ENCODE measurements at regions not wholly inside any gene's neighbourhood (a gene's known extent, or its start where the extent isn't known, plus 50 kb on each side); places are given as distances from the start of the nearest gene placed in this dataset.

GRCh38 chr18:40325988-40326387, 1629.0 kb upstream of the PIK3C3 start:
- WGBS, result 84% methylated on average over 1 of the region's 1 CpG
- Histone ChIP-seq H3K27me3 (ENCODE audit: control insufficient read depth in 4 of 4, insufficient read depth in 4 of 4, low read length in 3 of 4) (no peaks in the 10 kb centered on the region), H3K36me3 (ENCODE audit: control insufficient read depth in 4 of 4, insufficient read depth in 3 of 4, low read depth in 1 of 4, low read length in 3 of 4) (no peaks in the 10 kb centered on the region), H3K9me3 (ENCODE audit: control insufficient read depth in 4 of 4, low read length in 3 of 4) (no peaks in the 10 kb centered on the region), H3K27ac (ENCODE audit: low read depth in 1 of 2, low read length in 2 of 2) (no peak overlapping the region), H3K9ac (ENCODE audit: low read depth in 1 of 2, low read length in 2 of 2) (no peak overlapping the region), H3K4me3 (ENCODE audit: low read depth in 1 of 3, low read length in 3 of 3) (no peak overlapping the region), H3K4me1 (ENCODE audit: control insufficient read depth in 4 of 4, insufficient read depth in 4 of 4, low read length in 3 of 4) (no peaks in the 10 kb centered on the region)
- DNase-seq (ENCODE audit: low spot score), result no peak
- TF ChIP-seq YY1 (IDR thresholded peaks at IDR 0.05), result no peak
- TF ChIP-seq GABPA (IDR thresholded peaks at IDR 0.05 in 1 of 2, conservative IDR thresholded peaks at IDR 0.05 in 1 of 2), result no peak
- no peak for TF ChIP-seq CTCF (IDR thresholded peaks at IDR 0.05; ENCODE audit: low read depth, low read length, missing input control)
- TF ChIP-seq, protein P1, sequence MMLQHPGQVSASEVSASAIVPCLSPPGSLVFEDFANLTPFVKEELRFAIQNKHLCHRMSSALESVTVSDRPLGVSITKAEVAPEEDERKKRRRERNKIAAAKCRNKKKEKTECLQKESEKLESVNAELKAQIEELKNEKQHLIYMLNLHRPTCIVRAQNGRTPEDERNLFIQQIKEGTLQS (IDR thresholded peaks at IDR 0.05), result no peak
- TF ChIP-seq JUND (IDR thresholded peaks at IDR 0.05), result no peak
- no peak for TF ChIP-seq SP1 (IDR thresholded peaks at IDR 0.05)

DNA sequence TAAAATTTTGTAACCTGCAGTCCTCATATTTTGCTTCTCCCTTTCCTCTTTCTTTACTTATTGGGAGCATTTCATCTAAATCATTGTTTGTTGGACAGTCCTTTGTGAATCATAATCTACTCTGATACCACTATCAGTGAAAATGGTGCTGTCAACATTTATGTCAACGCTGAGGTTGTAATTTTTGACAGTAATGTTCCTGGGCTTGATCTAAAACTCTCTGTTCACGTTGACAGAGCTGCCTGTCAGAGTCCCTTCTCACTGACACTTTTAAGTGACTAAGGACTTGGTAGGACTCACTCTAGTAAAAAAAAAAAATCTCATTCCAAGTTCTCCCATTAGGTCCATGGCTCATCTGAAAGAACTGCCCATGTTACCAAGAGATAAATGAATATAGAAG, 1640.8 kb upstream of the PIK3C3 start:
- H3K9me3 ChIP-seq (ENCODE audit: control insufficient read depth in 4 of 4, low read length in 3 of 4), result no peaks in the 10 kb centered on the region
- WGBS, result 33% methylated on average over 2 of the region's 2 CpGs
- H3K27ac ChIP-seq (ENCODE audit: low read depth in 1 of 2, low read length in 2 of 2), result no peak overlapping the region
- H3K36me3 ChIP-seq (ENCODE audit: control insufficient read depth in 4 of 4, insufficient read depth in 3 of 4, low read depth in 1 of 4, low read length in 3 of 4), result no peaks in the 10 kb centered on the region
- no peaks in the 10 kb centered on the region for H3K4me1 ChIP-seq (ENCODE audit: control insufficient read depth in 4 of 4, insufficient read depth in 4 of 4, low read length in 3 of 4)
- TF ChIP-seq FOXA2 (IDR thresholded peaks at IDR 0.05) (no peak), HNF4A (conservative IDR thresholded peaks at IDR 0.05) (no peak), CTCF (IDR thresholded peaks at IDR 0.05; ENCODE audit: low read depth, low read length, missing input control) (no peak), FOXA1 (IDR thresholded peaks at IDR 0.05) (no peak), JUND (IDR thresholded peaks at IDR 0.05) (no peak), GABPA (IDR thresholded peaks at IDR 0.05 in 1 of 2, conservative IDR thresholded peaks at IDR 0.05 in 1 of 2) (no peak), YY1 (IDR thresholded peaks at IDR 0.05) (no peak), NR2F2 (IDR thresholded peaks at IDR 0.05) (no peak), EGR1 (IDR thresholded peaks at IDR 0.05; ENCODE audit: low read depth in 2 of 2) (no peak), TAF1 (conservative IDR thresholded peaks at IDR 0.05) (no peak)
- TF ChIP-seq, protein P2, sequence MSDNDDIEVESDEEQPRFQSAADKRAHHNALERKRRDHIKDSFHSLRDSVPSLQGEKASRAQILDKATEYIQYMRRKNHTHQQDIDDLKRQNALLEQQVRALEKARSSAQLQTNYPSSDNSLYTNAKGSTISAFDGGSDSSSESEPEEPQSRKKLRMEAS (IDR thresholded peaks at IDR 0.05), result no peak
- TF ChIP-seq, protein P3, sequence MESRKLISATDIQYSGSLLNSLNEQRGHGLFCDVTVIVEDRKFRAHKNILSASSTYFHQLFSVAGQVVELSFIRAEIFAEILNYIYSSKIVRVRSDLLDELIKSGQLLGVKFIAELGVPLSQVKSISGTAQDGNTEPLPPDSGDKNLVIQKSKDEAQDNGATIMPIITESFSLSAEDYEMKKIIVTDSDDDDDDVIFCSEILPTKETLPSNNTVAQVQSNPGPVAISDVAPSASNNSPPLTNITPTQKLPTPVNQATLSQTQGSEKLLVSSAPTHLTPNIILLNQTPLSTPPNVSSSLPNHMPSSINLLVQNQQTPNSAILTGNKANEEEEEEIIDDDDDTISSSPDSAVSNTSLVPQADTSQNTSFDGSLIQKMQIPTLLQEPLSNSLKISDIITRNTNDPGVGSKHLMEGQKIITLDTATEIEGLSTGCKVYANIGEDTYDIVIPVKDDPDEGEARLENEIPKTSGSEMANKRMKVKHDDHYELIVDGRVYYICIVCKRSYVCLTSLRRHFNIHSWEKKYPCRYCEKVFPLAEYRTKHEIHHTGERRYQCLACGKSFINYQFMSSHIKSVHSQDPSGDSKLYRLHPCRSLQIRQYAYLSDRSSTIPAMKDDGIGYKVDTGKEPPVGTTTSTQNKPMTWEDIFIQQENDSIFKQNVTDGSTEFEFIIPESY (IDR thresholded peaks at IDR 0.05), result no peak
- TF ChIP-seq, protein P4, sequence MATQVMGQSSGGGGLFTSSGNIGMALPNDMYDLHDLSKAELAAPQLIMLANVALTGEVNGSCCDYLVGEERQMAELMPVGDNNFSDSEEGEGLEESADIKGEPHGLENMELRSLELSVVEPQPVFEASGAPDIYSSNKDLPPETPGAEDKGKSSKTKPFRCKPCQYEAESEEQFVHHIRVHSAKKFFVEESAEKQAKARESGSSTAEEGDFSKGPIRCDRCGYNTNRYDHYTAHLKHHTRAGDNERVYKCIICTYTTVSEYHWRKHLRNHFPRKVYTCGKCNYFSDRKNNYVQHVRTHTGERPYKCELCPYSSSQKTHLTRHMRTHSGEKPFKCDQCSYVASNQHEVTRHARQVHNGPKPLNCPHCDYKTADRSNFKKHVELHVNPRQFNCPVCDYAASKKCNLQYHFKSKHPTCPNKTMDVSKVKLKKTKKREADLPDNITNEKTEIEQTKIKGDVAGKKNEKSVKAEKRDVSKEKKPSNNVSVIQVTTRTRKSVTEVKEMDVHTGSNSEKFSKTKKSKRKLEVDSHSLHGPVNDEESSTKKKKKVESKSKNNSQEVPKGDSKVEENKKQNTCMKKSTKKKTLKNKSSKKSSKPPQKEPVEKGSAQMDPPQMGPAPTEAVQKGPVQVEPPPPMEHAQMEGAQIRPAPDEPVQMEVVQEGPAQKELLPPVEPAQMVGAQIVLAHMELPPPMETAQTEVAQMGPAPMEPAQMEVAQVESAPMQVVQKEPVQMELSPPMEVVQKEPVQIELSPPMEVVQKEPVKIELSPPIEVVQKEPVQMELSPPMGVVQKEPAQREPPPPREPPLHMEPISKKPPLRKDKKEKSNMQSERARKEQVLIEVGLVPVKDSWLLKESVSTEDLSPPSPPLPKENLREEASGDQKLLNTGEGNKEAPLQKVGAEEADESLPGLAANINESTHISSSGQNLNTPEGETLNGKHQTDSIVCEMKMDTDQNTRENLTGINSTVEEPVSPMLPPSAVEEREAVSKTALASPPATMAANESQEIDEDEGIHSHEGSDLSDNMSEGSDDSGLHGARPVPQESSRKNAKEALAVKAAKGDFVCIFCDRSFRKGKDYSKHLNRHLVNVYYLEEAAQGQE (IDR thresholded peaks at IDR 0.05), result no peak
- no peak overlapping the region for H3K9ac ChIP-seq (ENCODE audit: low read depth in 1 of 2, low read length in 2 of 2)
- H3K4me3 ChIP-seq (ENCODE audit: low read depth in 1 of 3, low read length in 3 of 3), result no peak overlapping the region
- DNase-seq (ENCODE audit: low spot score), result no peak
- H3K27me3 ChIP-seq (ENCODE audit: control insufficient read depth in 4 of 4, insufficient read depth in 4 of 4, low read length in 3 of 4), result peaks cover 0 to 3% (median 0%) of the 10 kb centered on the region in 4 donors

All from liver (tissue), 8 donors.